ENCODE measurements at regions not wholly inside any gene's neighbourhood (a gene's known extent, or its start where the extent isn't known, plus 50 kb on each side); places are given as distances from the start of the nearest gene placed in this dataset.
"Not testable (repeated sequence)": the region's sequence is repeated elsewhere in the genome, so short reads cannot be mapped to it uniquely, and the experiment has no call there.

DNA sequence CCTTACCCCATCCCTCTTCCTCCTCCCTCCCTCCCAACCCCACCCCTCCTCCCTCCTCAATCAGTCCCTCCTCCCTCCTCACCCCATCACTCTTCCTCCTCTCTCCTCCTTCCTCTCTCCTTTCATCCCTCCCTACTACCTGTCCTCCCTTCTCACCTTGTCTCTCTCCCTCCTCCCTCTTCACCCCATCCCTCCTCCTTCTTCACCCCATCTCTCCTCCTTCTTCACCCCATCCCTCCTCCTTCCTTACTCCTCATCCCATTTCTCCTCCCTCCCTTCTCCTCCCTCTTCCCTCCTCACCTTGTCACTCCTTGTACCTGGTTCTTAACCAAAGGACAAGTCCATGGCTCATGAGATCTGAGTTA lies 222.4 kb downstream of the TTLL2 start:
- no peak for DNase-seq (ENCODE audit: low read depth)

- no peak for DNase-seq (ENCODE audit: low read depth)
Measured at GRCh38 chr6:167547751-167548150, 222.9 kb downstream of the TTLL2 start.

- DNase-seq (ENCODE audit: low read depth): no peak
Measured at GRCh38 chr6:167548451-167548850, 223.6 kb downstream of the TTLL2 start.

DNA sequence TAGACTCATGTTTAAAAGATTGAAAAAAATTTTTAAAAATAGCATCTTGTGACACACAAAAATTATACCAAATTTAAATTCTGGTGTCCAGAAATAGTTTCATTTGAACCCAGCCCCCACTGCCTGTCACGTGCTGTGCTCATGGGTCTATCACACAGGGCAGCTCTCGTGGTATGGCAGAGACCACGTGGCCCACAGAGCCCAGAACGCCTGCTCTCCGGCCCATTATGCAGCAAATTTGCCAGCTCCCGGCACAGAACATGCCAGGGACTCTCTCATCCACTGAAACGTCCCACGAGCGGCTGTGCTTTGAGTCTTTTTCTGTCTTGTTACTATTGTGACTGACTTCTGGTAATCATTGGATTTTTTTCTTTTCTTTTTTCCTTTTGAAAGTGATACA lies 224.3 kb downstream of the TTLL2 start:
- DNase-seq (ENCODE audit: low read depth): no peak

GRCh38 chr6:167550941-167551627 lies 226.2 kb downstream of the TTLL2 start:
- DNase-seq (ENCODE audit: low read depth): no peak

GRCh38 chr6:167551628-167552257 lies 226.9 kb downstream of the TTLL2 start:
- DNase-seq (ENCODE audit: low read depth): no peak

DNA sequence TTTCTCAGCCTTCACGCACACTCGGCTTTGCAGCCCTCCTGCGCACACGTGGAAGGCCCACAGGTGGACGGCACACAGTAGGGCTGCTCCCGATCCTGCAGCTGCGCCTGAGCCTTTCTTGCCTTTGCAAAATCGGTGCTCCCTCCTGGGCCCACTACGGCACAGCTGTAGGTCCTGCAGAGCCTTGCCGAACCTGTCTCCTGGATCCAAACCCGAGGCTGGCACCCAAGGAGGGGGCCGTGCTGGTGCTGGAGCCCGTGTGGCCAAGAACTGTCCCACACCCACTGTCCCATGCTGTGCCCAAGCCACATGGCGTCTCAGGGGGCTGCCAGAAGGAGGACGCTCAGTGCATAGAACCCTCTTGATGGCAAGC lies 227.4 kb downstream of the TTLL2 start:
- DNase-seq (ENCODE audit: low read depth): no peak

DNA sequence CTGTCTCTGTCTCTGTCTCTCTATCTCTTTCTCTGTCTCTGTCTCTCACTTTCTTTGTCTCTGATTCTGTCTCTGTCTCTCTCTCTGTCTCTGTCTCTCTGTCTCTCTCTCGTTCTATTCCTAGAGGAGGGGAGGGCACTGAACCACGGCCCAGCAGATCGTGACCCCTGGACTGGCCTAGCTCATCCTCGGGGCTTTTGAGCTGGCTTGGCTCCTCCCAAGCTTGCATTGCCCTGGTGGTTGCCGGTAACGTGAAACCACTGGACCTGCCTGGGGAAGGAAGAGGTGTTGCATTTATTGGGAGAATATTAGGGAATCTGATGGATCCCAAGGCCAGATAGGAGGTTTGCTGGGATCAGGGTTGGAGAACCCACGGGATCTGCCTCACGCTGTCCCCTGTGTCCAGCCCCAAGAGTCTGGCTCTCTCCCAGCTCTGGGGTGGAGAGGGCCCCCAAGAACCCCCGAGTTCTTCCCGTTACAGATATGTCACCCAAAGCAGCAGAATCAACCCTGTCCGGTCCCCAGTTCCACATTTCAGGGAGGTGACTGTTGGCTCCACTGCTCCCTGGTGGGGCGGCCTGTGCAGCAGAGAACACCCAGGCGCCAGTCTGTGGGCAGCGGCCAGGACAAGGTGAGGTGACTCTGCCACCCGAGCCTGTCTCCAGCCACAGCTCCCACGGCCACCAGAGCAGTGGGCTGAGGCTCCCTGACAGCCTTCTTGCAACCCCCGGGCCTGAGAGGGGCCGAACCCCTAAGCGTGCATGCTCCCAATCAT lies 228.3 kb downstream of the TTLL2 start:
- DNase-seq (ENCODE audit: low read depth): no peak

GRCh38 chr6:167553736-167554119 lies 228.8 kb downstream of the TTLL2 start:
- no peak for DNase-seq (ENCODE audit: low read depth)

- DNase-seq (ENCODE audit: low read depth): no peak
Measured at GRCh38 chr6:167554854-167555253, 230.0 kb downstream of the TTLL2 start.

- DNase-seq (ENCODE audit: low read depth): no peak
Measured at GRCh38 chr6:167555836-167556235, 230.9 kb downstream of the TTLL2 start.

- DNase-seq (ENCODE audit: low read depth): no peak
Measured at GRCh38 chr6:167557675-167558074, 232.8 kb downstream of the TTLL2 start.

DNA sequence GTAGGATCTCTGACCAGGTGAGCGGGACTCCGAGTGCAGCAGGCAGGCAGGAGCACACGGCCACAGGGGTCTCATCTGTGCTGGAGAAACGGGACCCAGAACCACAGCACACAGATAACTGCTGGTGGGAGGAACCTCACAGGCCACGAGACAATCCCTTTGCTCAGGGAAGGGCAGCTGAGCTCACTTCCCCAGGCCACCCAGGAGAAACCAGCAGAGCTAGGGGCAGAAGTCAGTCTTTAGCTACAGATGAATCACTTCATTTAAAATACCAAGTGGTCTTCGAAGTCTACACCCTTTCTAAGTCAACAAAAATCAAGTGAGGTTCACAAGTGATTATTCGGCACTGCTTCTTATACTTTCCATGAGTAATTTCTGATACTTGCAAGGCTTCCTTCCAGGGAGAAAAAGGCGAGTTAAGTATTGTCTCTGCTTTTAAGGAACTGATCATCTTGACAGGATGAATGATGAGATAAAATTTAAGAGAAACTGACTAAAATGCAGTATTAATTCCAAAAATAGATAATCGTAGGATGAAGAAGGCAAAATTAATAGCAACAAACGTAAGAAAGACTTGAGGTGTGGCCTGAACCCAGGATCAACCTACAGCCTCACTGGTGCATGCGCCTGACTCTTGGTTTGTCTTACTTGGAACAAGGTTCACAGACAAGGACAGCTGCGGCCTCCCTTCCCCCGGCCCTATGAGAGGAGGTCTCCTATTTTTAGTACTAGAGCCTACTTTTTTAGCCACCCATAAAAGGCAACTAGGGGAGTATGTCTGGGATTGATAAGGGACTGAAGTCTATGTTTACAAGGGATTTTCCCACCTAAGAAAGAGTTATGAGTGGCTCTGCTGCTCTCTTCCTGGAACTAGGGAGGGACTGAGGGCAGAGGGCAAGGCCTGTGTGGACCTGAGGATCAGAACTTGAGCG lies 233.6 kb downstream of the TTLL2 start:
- no peak for DNase-seq (ENCODE audit: low read depth)

DNA sequence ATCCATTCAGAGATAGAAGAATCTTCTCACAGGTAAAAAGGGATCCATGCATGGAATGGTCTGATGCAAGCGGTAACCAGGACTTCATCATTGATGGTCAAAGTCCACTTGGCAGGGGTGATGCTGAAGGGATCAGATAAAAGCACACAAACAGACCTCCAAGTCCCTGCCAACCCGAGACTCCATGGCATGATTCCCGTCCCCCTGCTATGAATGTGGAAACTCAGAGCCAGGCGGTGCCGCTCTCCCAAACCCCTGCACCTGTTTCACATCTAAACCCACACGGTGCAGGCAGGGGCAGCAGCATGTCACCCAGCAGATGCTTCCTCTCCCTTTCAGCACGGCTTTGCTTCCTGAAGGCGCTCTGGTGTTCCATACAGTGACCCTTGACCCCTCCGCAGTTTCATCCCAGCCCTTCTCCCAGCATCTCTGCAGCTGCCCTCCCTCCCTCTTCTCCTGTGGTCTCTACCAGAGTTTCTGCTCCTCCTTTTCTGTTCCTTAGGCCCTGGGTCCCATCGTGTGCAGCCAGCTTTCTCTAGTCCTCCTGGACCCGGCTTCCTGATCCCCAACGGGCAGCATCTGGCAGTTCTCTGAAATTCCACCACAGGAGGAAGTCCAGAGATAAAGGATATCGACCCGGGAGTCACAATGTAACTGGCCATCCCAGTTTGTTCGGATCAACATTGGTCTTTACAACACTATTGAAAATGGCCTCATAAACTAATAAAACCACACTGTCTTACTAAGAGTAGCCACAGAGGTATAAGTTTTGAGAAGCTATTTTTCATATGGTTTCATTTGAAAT lies 235.0 kb downstream of the TTLL2 start:
- no peak for DNase-seq (ENCODE audit: low read depth)

GRCh38 chr6:167560673-167561569 lies 236.0 kb downstream of the TTLL2 start:
- DNase-seq (ENCODE audit: low read depth): no peak

GRCh38 chr6:167562862-167563261 lies 238.0 kb downstream of the TTLL2 start:
- not testable (repeated sequence) for DNase-seq (ENCODE audit: low read depth)

GRCh38 chr6:167564416-167565250 lies 239.7 kb downstream of the TTLL2 start:
- no peak for DNase-seq (ENCODE audit: low read depth)

DNA sequence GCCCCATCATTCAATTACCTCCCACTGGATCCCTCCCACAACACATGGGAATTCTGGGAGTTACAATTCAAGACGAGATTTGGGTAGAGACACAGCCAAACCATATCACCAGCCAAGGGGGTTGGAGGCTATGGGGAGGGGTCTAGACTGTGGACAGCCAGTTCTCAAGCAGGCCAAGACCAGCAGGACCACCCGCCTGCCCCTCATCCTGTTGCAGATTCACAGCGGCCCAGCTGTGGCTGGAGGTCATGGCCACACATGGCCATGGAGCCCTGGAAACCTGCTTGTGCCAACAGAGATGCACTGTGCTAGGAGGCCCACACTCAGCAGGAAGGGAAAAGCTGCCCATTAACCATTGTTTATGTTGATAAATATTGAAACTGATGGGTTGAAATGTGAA lies 240.5 kb downstream of the TTLL2 start:
- no peak for DNase-seq (ENCODE audit: low read depth)
